HG03108 (cell line): ENCODE measurements at regions not wholly inside any gene's neighbourhood (a gene's known extent, or its start where the extent isn't known, plus 50 kb on each side); places are given as distances from the start of the nearest gene placed in this dataset.
"Not testable (repeated sequence)": the region's sequence is repeated elsewhere in the genome, so short reads cannot be mapped to it uniquely, and the experiment has no call there.

ENCODE experiments used
- ATAC-seq: cut with Tn5 transposase; IDR thresholded peaks from one replicate; pipeline ENCODE4 v1.9.1; 2021; ENCODE audit warnings: moderate library complexity; ENCODE audit not compliant: unreplicated experiment

- ATAC-seq: no peak
Measured at GRCh38 chr3:20668411-20668810, 482.4 kb upstream of the SGO1 start.

GRCh38 chr3:20666091-20666490 lies 480.1 kb upstream of the SGO1 start:
- ATAC-seq: no peak

- ATAC-seq: no peak
Measured at GRCh38 chr3:20658491-20658890, 472.5 kb upstream of the SGO1 start.

- ATAC-seq: no peak
Measured at GRCh38 chr3:20657560-20657959, 471.6 kb upstream of the SGO1 start.

GRCh38 chr3:20652231-20652986 lies 466.4 kb upstream of the SGO1 start:
- no peak for ATAC-seq

GRCh38 chr3:20648921-20649381 lies 462.9 kb upstream of the SGO1 start:
- ATAC-seq: no peak

- no peak for ATAC-seq
Measured at GRCh38 chr3:20648294-20648693, 462.3 kb upstream of the SGO1 start.

GRCh38 chr3:20646425-20646824 lies 460.4 kb upstream of the SGO1 start:
- no peak for ATAC-seq

- no peak for ATAC-seq
Measured at GRCh38 chr3:20645340-20645739, 459.3 kb upstream of the SGO1 start.

GRCh38 chr3:20637729-20638128 lies 451.7 kb upstream of the SGO1 start:
- no peak for ATAC-seq

GRCh38 chr3:20622304-20622703 lies 436.3 kb upstream of the SGO1 start:
- no peak for ATAC-seq

- not testable (repeated sequence) for ATAC-seq
Measured at GRCh38 chr3:20618621-20619020, 432.6 kb upstream of the SGO1 start.

GRCh38 chr3:20618181-20618580 lies 432.2 kb upstream of the SGO1 start:
- not testable (repeated sequence) for ATAC-seq

GRCh38 chr3:20615982-20616381 lies 430.0 kb upstream of the SGO1 start:
- not testable (repeated sequence) for ATAC-seq

- no peak for ATAC-seq
Measured at GRCh38 chr3:20608054-20608738, 422.2 kb upstream of the SGO1 start.

- ATAC-seq: no peak
Measured at GRCh38 chr3:20604659-20605058, 418.7 kb upstream of the SGO1 start.

- no peak for ATAC-seq
Measured at GRCh38 chr3:20589275-20589674, 403.3 kb upstream of the SGO1 start.

- ATAC-seq: no peak
Measured at GRCh38 chr3:20588781-20589180, 402.8 kb upstream of the SGO1 start.

GRCh38 chr3:20583648-20584047 lies 397.6 kb upstream of the SGO1 start:
- ATAC-seq: no peak

GRCh38 chr3:20576228-20576627 lies 390.2 kb upstream of the SGO1 start:
- ATAC-seq: no peak

- no peak for ATAC-seq
Measured at GRCh38 chr3:20575146-20575545, 389.1 kb upstream of the SGO1 start.

- no peak for ATAC-seq
Measured at GRCh38 chr3:20574746-20575145, 388.7 kb upstream of the SGO1 start.
